GM18951 (cell line): ENCODE measurements at regions not wholly inside any gene's neighbourhood (a gene's known extent, or its start where the extent isn't known, plus 50 kb on each side); places are given as distances from the start of the nearest gene placed in this dataset.
"Not testable (repeated sequence)": the region's sequence is repeated elsewhere in the genome, so short reads cannot be mapped to it uniquely, and the experiment has no call there.

ENCODE experiments used
- POLR2A ChIP-seq: IDR thresholded peaks from 4 replicates; pipeline ENCODE4 v1.6.1; 2011; ENCODE audit warnings: mild to moderate bottlenecking; ENCODE audit not compliant: insufficient read length, insufficient read depth; ENCODE audit errors: extremely low read depth
- in situ Hi-C: fragments of 300-500 bp; cut with MboI; formaldehyde crosslinking; loops from one replicate; pipeline ENCODE4 v1.12.0; 2022; ENCODE audit warnings: low sequenced_read_pairs, mixed read lengths, inconsistent platforms; ENCODE audit not compliant: unreplicated experiment

DNA sequence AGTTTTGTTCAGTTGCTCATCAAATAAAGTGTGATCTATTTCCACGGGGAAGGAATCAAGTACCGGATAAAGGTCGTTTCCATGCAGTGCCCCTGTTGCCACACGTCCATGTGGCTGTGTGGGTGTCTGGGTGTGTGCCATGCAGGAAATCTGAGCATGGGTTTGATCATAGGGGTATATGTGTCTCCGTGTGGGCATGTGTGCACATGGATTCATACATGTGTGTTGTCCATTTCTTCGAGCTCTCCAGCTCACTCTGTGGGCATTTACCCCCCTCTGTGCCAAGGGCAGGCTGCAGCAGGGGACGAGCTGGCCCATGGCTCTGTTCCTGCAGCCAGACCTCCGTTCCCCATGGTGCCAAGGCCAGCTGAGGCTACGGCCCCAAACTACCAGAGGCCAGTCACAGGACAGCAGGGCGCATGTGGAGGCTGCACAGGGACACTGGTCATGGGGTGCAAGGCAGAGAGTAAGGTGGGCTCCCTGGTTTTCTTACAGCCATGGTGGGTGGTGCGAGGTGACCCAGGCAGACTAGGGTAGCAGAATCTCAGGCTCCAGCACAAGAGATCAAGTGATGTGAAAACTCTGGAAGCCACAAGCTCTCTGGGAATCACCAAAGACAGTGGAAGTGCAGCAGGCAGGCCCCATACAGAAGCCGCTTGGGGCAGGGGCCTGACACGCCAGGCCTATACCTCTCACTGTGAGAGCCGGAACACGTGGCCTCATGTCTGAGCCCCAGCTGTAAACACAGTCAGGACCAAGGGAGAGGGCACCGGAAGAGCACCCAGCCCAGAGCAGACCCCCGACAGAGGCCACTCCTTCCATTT is 66.4 kb upstream of the RAB6C start:
- in situ Hi-C loops: no loop called here
- TF ChIP-seq POLR2A: no peak

DNA sequence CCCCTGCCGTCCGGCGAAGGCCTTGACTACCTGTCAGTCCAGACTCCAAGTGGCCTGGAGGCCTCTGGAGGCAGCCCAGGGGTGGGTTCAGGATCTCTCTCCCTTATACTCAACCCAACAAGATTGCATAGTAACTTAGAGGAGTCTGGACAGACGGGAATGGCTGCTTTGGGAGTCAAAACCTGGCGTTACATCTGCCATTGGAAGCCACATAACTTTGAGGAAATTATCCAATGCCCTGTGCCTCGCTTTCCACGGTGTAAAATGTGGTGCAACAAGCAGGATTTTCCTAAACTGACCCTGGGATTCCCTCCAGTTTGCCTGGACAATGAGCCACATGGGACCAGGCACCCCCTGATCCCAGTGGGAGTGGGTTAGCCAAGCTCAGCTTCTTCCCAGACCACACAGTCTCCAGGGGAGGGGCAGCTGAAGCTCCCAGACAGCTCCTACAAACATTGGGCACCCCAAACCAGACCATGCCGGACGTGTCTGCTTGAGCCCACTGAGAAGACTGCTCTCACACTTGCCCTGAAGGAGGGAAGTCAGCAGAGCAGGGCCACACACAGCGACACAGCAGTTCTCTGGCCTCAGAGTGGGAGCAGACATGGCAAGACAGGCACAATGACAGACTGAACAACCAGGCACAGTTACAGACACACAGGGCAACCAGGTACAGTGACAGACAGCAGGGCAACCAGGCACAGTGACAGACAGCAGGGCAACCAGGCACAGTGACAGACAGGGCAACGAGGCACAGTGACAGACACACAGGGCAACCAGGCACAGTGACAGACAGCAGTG is 65.6 kb upstream of the RAB6C start:
- no peak for TF ChIP-seq POLR2A
- in situ Hi-C loops: no loop called here

DNA sequence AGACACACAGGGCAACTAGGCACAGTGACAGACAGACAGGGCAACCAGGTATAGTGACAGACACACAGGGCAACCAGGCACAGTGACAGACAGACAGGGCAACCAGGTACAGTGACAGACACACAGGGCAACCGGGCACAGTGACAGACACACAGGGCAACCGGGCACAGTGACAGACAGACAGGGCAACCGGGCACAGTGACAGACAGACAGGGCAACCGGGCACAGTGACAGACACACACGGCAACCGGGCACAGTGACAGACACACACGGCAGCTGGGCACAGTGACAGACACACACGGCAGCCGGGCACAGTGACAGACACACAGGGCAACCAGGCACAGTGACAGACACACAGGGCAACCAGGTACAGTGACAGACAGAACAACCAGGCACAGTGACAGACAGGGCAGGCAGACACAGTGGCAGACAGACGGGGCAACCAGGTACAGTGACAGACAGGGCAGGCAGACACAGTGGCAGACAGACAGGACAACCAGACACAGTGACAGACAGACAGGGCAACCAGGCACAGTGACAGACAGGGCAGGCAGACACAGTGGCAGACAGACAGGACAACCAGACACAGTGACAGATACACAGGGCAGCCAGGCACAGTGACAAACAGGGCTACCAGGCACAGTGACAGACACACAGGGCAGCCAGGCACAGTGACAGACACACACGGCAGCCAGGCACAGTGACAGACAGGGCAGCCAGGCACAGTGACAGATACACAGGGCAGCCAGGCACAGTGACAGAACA is 64.7 kb upstream of the RAB6C start:
- no peak for TF ChIP-seq POLR2A

DNA sequence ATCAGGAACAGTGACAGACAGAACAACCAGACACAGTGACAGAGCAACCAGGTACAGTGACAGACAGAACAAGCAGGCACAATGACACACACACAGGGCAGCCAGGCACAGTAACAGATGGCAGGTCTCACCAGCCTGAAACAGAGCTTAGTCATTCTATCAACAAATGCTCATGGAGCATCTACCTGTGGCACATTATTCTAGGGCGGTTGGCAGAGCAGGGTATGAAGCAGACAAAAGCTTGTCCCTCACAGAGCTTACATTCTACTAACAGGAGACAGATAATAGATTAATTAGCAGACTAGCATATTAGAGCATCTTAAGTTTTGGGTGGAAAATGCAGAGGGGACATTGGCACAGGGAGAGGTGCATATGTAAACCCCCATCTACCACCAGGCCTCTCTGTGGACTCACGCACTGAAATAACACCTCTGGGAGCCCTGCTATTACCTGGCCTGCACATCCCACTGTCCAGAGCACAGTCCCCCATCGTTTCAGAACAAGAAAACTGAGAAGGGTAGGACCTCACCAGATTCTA is 64.1 kb upstream of the RAB6C start:
- in situ Hi-C loops: no loop called here
- no peak for TF ChIP-seq POLR2A

More for the DNA sequence above, 64.7 kb upstream of the RAB6C start:
- in situ Hi-C loops: no loop called here

DNA sequence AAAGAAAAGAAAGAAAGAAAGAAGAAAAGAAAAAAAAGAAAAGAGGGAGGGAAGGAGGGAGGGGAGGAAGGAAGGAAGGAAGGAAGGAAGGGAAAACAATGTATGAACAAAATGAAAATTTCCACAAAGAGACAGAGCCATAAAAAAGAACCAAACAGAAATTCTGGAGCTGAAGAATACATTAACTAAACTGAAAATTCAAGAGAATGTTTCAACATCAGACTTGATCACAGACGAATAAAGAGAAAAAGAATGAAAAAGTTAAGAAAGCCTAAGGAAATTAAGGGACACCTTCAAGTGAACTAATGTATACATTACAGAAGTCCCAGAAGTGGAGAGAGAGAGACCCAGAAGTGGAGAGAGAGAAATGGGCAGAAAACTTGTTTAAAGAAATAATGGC is 60.9 kb upstream of the RAB6C start:
- no peak for TF ChIP-seq POLR2A

DNA sequence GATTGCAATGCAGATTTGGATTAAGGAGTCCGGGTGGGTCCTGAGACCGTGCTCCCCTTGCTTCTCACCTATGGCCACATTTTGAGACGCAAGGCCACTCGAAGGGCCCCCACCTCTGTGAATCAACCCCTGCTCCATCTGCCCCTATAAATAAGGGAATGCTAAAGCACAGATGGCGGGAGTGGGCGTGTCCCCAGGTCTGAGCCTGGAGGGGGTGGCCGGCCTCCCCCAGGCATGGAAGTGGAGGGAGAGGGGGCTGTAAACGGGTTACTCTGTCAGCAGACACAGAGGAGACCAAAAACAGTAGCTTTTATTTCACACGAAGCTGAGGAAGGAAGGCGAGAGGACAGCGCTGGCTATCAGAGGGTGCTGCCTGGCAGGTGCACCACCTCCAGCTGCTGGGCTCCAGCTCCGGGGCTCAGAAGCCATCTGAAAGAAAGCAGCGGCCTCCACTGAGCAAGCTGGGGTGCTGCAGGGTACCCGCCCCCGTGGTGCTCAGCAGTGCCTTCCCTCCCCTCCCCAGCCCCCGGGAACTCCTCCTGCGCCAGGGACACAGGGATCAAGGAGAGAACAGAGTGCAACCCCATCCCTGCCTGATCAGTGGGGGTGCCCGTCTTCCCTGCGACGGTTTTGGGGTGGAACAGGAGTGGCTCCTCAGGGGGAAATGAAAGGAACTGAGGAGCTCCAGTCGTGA is 56.7 kb upstream of the RAB6C start:
- in situ Hi-C loops: no loop called here
- TF ChIP-seq POLR2A: no peak

More for the DNA sequence above, 60.9 kb upstream of the RAB6C start:
- in situ Hi-C loops: no loop called here

DNA sequence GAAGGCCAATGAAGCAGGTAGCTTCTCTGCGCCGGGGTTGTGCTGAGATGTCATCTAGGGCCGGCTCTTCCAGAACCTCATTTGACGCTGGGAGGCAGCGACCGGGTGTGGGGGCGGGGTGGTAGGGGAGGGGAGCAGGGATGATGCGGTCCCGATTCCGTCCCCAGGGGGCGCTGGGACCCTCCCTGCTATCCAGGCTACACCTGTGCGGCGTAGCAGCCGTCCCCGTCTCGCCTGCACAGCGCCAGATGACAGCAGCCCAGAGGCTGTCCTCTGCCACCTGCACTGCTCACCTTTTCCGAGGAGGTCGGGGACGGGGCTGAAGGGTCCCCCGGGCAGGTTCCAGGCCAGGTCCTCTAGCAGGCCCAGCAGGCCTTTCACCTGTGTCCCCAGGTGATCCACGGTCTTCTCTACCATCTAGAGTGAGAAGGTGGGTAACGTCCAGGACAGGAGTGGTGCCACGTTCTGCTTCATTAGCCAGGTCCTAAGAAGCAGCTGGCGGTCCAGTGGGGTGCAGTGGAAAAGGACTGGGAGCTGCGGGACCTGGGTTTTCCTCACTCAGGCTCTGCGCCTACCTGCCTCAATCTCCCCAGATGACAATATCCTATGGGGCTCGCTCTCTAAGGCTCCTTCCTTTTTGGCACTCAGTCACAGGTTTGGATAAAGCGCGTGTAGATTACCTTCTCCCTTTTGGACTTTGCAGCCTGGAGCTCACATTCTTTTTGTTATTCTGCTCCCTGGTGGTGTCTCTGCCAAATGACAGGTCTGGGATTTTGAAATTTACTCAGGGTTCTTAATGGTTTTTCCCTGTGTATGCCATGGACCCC is 56.0 kb upstream of the RAB6C start:
- in situ Hi-C loops: no loop called here
- no peak for TF ChIP-seq POLR2A

DNA sequence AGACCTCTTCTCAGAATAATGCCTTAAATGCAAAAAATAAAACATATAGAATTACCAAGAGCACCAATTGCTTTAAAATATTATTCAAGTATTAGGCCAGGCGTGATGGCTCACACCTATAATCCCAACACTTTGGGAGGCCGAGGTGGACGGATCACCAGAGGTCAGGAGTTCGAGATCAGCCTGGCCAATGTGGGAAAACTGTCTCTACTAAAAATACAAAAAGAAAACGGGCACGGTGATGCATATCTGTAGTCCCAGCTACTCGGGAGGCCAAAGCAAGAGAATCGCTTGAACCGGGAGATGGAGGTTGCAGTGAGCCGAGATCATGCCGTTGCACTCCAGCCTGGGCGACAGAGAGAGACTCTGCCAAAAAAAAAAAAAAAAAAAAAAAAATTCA is 55.4 kb upstream of the RAB6C start:
- in situ Hi-C loops: not testable (repeated sequence)

DNA sequence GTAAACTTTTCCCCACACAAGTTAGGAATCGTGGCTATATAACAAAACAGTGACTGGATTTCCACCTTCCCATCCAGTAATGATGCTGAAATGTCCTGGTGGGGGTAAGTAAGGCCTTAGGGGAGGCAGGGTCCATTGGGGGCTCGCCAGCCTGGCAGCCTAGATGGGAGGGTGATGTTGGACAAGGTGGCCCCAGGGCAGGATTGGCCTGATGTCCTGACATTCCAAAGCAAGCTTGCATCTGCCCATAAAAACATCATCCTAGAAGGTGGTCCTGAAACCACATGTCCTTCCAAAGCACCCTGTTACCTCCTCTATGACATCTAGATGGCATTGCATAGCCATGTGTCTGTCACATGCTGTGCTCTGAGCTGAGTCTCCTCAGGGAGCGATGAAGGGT is 54.1 kb upstream of the RAB6C start:
- in situ Hi-C loops: loop anchor here (25.0 kb wide), 1 partner anchor 412 kb away; the partner anchor contains the start of gene IMP4
- no peak for TF ChIP-seq POLR2A

DNA sequence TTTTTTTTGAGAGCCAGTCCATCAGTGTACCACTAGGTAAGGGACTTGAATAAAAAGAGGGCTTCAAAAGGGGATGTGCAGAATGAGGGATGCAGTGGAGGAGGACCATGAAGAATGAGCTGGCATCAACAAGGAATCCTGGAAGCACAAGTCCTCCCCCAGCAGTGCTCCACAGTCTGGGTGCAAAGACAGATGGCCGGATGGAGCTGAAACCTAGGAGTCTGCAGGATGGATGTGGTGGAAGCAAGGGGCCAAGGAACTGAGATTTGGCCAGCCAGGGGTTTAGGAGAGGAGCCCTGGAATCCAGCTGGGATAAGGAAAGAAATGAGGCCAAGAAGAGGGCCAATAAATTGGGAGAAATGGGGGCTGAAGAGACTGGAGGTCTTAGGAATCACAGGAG is 51.8 kb upstream of the RAB6C start:
- TF ChIP-seq POLR2A: no peak
- in situ Hi-C loops: loop anchor here (25.0 kb wide), 1 partner anchor 410 kb away; the partner anchor contains the start of gene IMP4
